Spleen (tissue), 7 donors: ENCODE measurements at regions not wholly inside any gene's neighbourhood (a gene's known extent, or its start where the extent isn't known, plus 50 kb on each side); places are given as distances from the start of the nearest gene placed in this dataset.

Source experiments
- CTCF ChIP-seq, 11 experiments: fragments of 200-600 bp in 7 of 11; fragments of 450-650 bp in 4 of 11; sonication (generic) in 4 of 11; IDR thresholded peaks in 8 of 11; conservative IDR thresholded peaks in 3 of 11; 1 replicate in 7 of 11; 2 replicates in 4 of 11; pipeline versions ENCODE4 v1.4.0 to v1.8.0; 2016 to 2021; ENCODE audit warnings: antibody characterized with exemption in 11 of 11, inconsistent platforms in 4 of 11, mild to moderate bottlenecking in 1 of 11
- POLR2A ChIP-seq, 3 donors: fragments of 450-650 bp; IDR thresholded peaks; one replicate each; pipeline ENCODE4 v1.5.1; 2017; ENCODE audit warnings: antibody characterized with exemption in 3 of 3, mild to moderate bottlenecking in 1 of 3
- donor health status: DM: no; HTN: no; CAD: no; lungs with moderate emphysema.
- donor health status: DM: no; HTN: no; CAD: no.
- donor health status: DM: no; HTN: no; CAD: no.

DNA sequence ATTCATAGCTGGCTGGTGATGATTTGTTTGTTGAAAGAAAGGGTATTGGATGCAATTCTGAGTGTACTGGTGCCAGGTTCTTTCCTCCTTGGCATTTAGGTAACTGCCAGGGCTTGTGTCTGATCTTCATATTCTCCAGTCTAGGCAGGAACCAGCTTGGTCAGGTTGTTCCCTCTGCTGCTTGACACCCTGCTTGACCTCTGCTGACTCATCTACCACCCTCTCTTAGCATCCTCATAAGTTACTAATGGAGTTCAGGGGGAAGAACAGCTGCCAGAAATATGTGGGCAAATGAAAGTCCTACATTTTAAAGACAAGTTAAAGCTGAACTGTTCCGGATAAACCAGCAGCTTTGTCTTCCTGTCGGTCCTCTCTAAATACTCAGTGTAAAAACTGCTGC, 116.1 kb upstream of the TNC start:
- TF ChIP-seq POLR2A (IDR thresholded peaks at IDR 0.05), result no peak
- TF ChIP-seq CTCF (IDR thresholded peaks at IDR 0.05 in 8 of 11, conservative IDR thresholded peaks at IDR 0.05 in 3 of 11), result no peak
